Uterus (tissue), 3 donors: ENCODE measurements at regions not wholly inside any gene's neighbourhood (a gene's known extent, or its start where the extent isn't known, plus 50 kb on each side); places are given as distances from the start of the nearest gene placed in this dataset.

Experiments used
- DNase-seq, 2 donors: peaks; one replicate each; pipeline ENCODE4 v3.0.0-alpha.2; 2019 to 2020
- H3K27ac ChIP-seq, 2 donors: fragments of 200-600 bp; sonication (generic); 1 replicate in 1 of 2; 2 replicates in 1 of 2; pipeline ENCODE4 v1.5.1; 2016 to 2018
- H3K27me3 ChIP-seq, 2 donors: fragments of 200-600 bp; sonication (generic); one replicate each; pipeline ENCODE4 v1.5.1; 2018 to 2019; ENCODE audit warnings: control low read depth in 1 of 2
- H3K36me3 ChIP-seq, 2 donors: fragments of 200-600 bp; sonication (generic); one replicate each; pipeline ENCODE4 v1.5.1; 2019; ENCODE audit warnings: control low read depth in 1 of 2
- H3K4me1 ChIP-seq, 2 donors: fragments of 200-600 bp; sonication (generic); one replicate each; pipeline ENCODE4 v1.5.1; 2018 to 2019; ENCODE audit warnings: control low read depth in 1 of 2
- H3K4me3 ChIP-seq, 2 donors: fragments of 200-600 bp; sonication (generic); 1 replicate in 1 of 2; 2 replicates in 1 of 2; pipeline ENCODE4 v1.5.1; 2018 to 2019; ENCODE audit warnings: mild to moderate bottlenecking in 1 of 2
- H3K9me3 ChIP-seq, 2 donors: fragments of 200-600 bp; sonication (generic); one replicate each; pipeline ENCODE4 v1.5.1; 2019; ENCODE audit warnings: control low read depth in 1 of 2
- POLR2A ChIP-seq, 2 donors: fragments of 450-650 bp; IDR thresholded peaks; one replicate each; pipeline ENCODE4 v1.6.1; 2016; ENCODE audit warnings: antibody characterized with exemption in 2 of 2, mild to moderate bottlenecking in 1 of 2, moderate library complexity in 1 of 2
- intact Hi-C: fragments of 100-400 bp; cut with DNase I; formaldehyde crosslinking; loops from one replicate; pipeline ENCODE4 v1.15.1; 2023; ENCODE audit warnings: low total_unique reads
- TF ChIP-seq, protein P1 (sequence below), 4 experiments: fragments of 200-600 bp in 2 of 4; fragments of 450-650 bp in 2 of 4; sonication (generic) in 2 of 4; IDR thresholded peaks; one replicate each; pipeline ENCODE4 v1.5.1; 2016 to 2019; ENCODE audit warnings: antibody characterized with exemption in 4 of 4, mild to moderate bottlenecking in 2 of 4, moderate library complexity in 1 of 4
- donor health status: DM: yes; HTN: yes; CAD: no.

DNA sequence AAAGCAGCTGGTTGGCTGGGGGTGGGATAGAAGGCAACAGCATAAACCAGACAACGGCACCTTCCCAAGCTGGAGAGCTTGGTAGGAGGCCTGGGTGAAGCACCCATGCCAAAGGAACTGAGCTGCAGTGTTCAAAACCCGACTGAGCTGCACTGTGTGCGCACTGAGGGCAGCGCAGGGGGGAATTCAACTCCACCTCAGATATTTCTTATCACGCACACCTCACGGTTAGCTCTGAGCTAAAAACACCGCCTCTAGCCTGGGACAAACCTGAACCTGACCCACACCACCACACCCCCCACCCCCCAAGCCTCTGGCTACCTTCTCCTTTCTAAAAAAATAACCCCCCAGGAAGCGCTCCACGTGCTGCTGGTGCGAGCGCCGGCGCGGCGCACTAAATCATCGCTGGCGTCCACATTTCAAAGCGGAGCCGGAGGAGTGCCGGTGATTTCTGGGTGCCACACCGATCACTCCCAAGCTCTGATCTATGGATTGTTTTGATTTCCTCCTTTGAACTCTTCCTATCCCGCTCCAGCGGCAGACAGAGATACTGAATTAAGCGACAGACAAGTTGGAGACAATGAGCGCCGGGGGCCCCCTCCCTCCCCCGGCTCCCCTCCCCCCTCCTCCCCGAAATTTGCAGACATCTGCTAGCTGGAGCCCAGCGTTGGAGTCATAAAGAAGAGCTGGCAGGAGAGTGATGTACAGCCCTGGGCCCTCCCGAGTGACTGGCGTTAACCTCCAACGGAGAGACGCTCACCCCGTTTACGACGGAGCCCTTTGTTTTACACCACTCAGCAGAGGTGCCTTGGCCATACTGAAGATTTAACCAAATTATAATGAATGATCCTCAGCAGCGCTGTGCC lies 85.0 kb downstream of the NOG start:
- Histone ChIP-seq H3K36me3 (no peaks in the 10 kb centered on the region), H3K4me1 (no peaks in the 10 kb centered on the region), H3K9me3 (no peaks in the 10 kb centered on the region), H3K27me3 (peaks cover 0 to 16% of the 10 kb centered on the region in 2 donors), H3K4me3 (peak overlapping the region in 1 of 2 donors; percentile 2), H3K27ac (no peak overlapping the region)
- no peak for TF ChIP-seq POLR2A (IDR thresholded peaks at IDR 0.05)
- TF ChIP-seq, protein P1, sequence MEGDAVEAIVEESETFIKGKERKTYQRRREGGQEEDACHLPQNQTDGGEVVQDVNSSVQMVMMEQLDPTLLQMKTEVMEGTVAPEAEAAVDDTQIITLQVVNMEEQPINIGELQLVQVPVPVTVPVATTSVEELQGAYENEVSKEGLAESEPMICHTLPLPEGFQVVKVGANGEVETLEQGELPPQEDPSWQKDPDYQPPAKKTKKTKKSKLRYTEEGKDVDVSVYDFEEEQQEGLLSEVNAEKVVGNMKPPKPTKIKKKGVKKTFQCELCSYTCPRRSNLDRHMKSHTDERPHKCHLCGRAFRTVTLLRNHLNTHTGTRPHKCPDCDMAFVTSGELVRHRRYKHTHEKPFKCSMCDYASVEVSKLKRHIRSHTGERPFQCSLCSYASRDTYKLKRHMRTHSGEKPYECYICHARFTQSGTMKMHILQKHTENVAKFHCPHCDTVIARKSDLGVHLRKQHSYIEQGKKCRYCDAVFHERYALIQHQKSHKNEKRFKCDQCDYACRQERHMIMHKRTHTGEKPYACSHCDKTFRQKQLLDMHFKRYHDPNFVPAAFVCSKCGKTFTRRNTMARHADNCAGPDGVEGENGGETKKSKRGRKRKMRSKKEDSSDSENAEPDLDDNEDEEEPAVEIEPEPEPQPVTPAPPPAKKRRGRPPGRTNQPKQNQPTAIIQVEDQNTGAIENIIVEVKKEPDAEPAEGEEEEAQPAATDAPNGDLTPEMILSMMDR (IDR thresholded peaks at IDR 0.05): no peak
- intact Hi-C loops: no loop called here
- no peak for DNase-seq

DNA sequence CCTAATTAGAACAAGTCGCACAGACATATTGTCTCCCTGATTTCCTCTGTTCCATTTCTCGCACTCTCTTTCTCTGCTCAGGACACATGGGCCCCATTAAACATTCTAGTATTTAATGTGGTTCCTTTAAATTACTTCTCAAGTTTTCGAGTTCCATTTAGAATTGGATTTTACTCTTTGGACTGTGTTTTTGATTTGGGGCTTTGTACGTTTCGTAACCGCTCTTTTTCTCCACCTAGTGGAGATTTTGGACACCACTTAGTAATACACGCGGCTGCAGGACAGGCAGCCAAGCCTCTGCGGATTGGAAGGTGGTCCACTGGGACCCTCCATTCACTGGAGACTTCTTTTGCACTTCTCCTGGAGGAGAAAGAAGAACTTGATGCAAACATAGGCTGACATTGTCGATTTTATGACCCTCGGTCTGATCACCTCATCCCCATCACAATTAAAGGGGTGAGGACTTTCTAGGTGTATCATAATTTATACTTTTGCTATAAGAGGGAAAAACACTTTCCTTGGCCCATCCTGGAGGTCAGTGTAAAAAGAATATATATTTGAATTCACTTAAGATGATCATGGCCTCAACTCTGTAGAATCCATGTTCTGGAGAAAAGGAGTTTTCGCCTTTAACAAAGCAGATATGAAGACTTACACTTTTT lies 85.7 kb downstream of the NOG start:
- no peaks in the 10 kb centered on the region for H3K4me1 ChIP-seq
- H3K27me3 ChIP-seq: peaks cover 0 to 16% of the 10 kb centered on the region in 2 donors
- no peaks in the 10 kb centered on the region for H3K36me3 ChIP-seq
- no peak for DNase-seq
- no peak overlapping the region for H3K27ac ChIP-seq
- intact Hi-C loops: no loop called here
- no peaks in the 10 kb centered on the region for H3K9me3 ChIP-seq
- TF ChIP-seq, protein P1 (IDR thresholded peaks at IDR 0.05): peak; percentile 9 to 52 (median 32)
- no peak for TF ChIP-seq POLR2A (IDR thresholded peaks at IDR 0.05)
- H3K4me3 ChIP-seq: no peak overlapping the region

DNA sequence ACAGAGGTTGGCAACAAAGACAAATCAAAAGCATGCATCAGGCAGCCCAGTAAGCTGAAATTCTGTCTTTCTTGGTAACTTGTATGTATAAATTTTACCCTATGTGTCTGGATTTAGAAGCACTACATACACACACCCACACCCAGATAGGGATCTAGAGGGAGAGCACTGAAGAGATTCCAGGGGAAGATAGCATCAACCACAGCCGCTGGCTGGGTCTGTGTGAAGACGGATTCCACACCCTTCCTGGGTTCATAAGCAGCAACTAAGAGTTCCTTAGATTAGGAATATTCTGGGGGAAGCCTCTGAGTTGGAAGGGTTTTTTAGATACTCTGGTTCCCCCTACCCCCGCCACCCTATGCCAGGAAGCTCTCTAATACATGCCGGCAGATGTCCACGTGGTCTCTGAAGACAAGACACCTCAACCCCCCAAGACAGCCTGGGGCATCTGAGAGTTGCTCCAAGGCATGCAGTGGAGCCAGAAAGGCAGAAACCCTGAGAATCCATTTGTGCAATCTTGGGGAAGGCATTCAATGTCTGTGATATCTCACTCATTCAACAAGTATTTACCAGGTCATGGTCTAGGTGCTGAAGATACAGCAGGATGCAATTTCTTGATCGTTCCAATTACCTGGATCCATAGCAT lies 86.4 kb downstream of the NOG start:
- Histone ChIP-seq H3K27ac (no peak overlapping the region), H3K9me3 (no peaks in the 10 kb centered on the region), H3K36me3 (no peaks in the 10 kb centered on the region), H3K4me1 (no peaks in the 10 kb centered on the region), H3K4me3 (no peak overlapping the region), H3K27me3 (peaks cover 0 to 16% of the 10 kb centered on the region in 2 donors)
- no peak for TF ChIP-seq POLR2A (IDR thresholded peaks at IDR 0.05)
- TF ChIP-seq, protein P1 (IDR thresholded peaks at IDR 0.05): no peak
- intact Hi-C loops: no loop called here
- no peak for DNase-seq

DNA sequence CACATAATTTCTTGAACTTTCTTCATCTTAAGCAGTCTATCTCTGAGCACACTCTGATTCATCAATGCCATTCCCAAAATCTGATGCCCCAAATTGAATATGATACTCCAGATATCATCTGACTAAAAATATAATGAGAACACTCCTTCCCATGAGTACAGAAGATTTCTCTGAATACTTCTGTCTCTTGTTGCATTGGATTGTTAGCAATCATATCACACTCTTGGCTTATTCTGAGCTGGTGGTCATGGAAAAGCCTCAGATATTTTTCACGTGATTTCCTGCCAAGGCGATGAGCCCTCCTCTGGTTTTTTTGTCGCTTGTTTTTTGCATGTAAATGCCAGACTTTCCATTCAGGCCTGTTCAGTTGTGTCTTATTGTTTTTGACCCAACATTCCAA lies 87.2 kb downstream of the NOG start:
- intact Hi-C loops: no loop called here
- no peak overlapping the region for H3K27ac ChIP-seq
- no peaks in the 10 kb centered on the region for H3K36me3 ChIP-seq
- TF ChIP-seq, protein P1 (IDR thresholded peaks at IDR 0.05): no peak
- TF ChIP-seq POLR2A (IDR thresholded peaks at IDR 0.05): no peak
- no peak overlapping the region for H3K4me3 ChIP-seq
- DNase-seq: no peak
- peaks cover 0 to 8% of the 10 kb centered on the region in 2 donors for H3K27me3 ChIP-seq
- H3K9me3 ChIP-seq: no peaks in the 10 kb centered on the region
- H3K4me1 ChIP-seq: no peaks in the 10 kb centered on the region
